ENCODE measurements at regions not wholly inside any gene's neighbourhood (a gene's known extent, or its start where the extent isn't known, plus 50 kb on each side); places are given as distances from the start of the nearest gene placed in this dataset.

DNA sequence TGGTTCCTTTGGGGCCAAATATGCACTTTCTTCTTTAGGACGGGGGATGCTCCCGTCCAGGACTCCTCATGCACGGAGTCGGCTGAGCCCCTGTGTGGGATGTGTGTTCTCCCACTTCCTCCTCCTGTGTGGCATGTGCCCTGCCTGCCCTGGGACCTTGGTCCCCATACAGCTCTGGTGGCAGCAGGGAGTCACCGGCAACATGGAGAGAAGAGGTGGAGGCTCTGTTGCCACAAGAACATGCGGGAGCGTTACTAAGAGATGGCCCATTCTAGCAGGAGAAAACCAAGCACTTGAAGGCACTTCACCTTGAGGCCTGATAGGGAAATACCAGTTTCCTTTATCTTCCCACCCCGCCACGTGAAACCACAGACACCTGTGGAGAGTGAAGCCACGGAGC, 98.0 kb downstream of the DDX1 start:
- ATAC-seq = no peak
- Histone ChIP-seq H3K4me1 (peaks cover 0 to 6% (median 0%) of the 10 kb centered on the region in 4 donors), H3K4me3 (no peak overlapping the region), H3K27me3 (no peaks in the 10 kb centered on the region), H3K27ac (no peak overlapping the region), H3K36me3 (no peaks in the 10 kb centered on the region), H3K9me3 (no peaks in the 10 kb centered on the region)
- TF ChIP-seq, protein P1, sequence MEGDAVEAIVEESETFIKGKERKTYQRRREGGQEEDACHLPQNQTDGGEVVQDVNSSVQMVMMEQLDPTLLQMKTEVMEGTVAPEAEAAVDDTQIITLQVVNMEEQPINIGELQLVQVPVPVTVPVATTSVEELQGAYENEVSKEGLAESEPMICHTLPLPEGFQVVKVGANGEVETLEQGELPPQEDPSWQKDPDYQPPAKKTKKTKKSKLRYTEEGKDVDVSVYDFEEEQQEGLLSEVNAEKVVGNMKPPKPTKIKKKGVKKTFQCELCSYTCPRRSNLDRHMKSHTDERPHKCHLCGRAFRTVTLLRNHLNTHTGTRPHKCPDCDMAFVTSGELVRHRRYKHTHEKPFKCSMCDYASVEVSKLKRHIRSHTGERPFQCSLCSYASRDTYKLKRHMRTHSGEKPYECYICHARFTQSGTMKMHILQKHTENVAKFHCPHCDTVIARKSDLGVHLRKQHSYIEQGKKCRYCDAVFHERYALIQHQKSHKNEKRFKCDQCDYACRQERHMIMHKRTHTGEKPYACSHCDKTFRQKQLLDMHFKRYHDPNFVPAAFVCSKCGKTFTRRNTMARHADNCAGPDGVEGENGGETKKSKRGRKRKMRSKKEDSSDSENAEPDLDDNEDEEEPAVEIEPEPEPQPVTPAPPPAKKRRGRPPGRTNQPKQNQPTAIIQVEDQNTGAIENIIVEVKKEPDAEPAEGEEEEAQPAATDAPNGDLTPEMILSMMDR (IDR thresholded peaks at IDR 0.05) = no peak
- TF ChIP-seq POLR2A (IDR thresholded peaks at IDR 0.05) = no peak
- intact Hi-C loops (cut with DNase I) = no loop called here
- DNase-seq = no peak
- WGBS (ENCODE audit: insufficient coverage, low coverage, low lambda C conversion rate, missing lambda C conversion rate) = 80% methylated on average over 5 of the region's 10 CpGs

DNA sequence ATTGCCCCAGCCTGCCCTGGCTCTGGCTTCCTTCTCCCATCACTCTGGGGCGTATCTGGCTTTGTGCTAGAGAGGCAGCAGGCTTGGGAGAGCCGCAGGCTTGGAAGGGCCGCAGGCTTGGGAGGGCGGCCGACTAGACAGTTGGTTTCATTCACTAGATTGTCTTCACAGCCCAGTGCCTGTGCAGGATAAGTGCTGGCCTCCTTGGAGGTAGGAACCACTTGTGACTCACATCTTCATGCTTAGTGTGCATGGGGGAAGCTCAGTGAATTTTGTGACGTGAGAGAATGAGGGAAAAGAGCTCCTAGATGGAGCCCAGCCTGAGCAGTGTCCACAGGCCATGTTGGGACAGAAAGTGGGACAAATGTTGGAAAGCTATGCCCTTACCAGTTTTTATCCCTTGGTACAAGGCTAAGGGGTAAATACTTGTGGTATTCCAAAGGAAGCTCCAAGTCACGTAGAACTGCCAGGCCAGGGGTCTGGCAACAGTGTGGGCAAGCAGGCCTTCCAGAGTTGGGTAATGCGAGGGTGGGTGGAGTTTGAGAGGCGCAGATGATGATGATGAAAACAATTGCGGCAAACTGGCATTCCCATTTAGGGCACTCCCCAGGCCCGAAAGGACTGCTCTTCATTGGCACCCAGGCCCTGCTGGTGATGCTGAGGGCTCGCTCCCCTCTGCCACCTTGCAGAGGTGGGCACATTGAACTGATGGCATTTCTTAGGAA, 100.1 kb downstream of the DDX1 start:
- DNase-seq (no peak), ATAC-seq (no peak)
- Histone ChIP-seq H3K27ac (no peak overlapping the region), H3K36me3 (no peaks in the 10 kb centered on the region), H3K27me3 (no peaks in the 10 kb centered on the region), H3K4me3 (no peak overlapping the region), H3K9me3 (no peaks in the 10 kb centered on the region), H3K4me1 (peaks cover 0 to 6% (median 0%) of the 10 kb centered on the region in 4 donors)
- WGBS (ENCODE audit: insufficient coverage, low coverage, low lambda C conversion rate, missing lambda C conversion rate) = 92% methylated on average over 10 of the region's 12 CpGs
- intact Hi-C loops (cut with DNase I) = no loop called here
- TF ChIP-seq, protein P1 (IDR thresholded peaks at IDR 0.05) = no peak
- TF ChIP-seq POLR2A (IDR thresholded peaks at IDR 0.05) = no peak

DNA sequence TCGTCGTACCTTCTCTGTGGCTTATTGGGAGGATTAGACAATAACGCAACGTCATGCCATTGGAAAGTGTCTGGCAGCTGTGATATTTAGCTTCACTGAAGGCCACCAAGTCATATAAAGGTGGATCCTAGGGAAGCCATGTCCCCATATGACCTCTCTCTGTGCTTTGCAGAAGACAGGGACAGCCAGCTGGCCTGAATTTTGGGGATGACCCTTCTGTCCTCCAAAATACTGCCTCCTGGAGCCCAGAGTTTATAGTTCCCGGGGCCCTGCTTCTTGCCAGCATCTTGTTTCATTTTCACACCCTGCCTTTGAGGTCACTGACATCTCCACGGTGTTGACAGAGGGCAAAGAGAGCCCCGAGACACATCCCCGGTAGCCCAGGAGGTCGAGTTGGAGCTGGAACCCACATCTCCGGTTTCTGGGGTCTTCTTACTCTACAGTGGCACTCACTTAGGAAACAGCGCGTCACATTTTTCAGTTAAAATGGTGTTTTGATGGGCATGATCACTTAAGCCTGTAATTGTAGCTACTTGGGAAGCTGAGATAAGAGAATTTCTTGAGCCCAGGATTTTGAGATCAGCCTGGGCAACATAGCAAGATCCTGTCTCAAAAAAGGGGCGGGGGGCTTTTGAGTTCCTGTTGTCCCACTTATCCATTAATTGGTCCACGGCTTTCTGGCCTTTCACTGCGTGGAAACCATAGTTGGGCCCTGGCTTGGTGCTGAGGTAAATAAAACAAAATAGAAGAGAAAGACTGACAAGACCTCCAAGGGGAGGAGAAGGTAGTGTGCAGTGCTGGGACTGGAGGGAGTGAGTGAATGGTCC, 101.1 kb downstream of the DDX1 start:
- Histone ChIP-seq H3K36me3 (no peaks in the 10 kb centered on the region), H3K4me1 (no peaks in the 10 kb centered on the region), H3K27me3 (no peaks in the 10 kb centered on the region), H3K4me3 (no peak overlapping the region), H3K27ac (no peak overlapping the region), H3K9me3 (no peaks in the 10 kb centered on the region)
- 73% methylated on average over 9 of the region's 15 CpGs for WGBS (ENCODE audit: insufficient coverage, low coverage, low lambda C conversion rate, missing lambda C conversion rate)
- intact Hi-C loops (cut with DNase I) = no loop called here
- DNase-seq (no peak), ATAC-seq (no peak)
- TF ChIP-seq, protein P1 (IDR thresholded peaks at IDR 0.05) = no peak
- no peak for TF ChIP-seq POLR2A (IDR thresholded peaks at IDR 0.05)

DNA sequence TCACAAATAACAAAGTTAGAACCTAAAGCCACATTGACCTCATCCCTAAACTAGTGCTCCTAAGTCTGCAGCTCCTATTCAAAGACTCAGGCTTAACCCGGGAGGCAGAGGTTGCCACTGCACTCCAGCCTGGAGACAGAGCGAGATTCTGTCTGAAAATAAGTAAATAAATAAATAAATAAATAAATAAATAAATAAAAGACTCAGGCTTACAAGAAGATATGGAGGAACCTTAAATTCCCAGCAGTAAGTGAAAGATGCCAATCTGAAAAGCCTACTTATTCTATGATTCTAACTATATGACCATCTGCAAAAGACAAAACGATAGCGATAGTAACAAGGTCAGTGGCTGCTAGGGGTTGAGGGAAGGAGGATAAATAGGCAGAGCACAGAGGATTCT, 101.7 kb downstream of the DDX1 start:
- Histone ChIP-seq H3K27me3 (no peaks in the 10 kb centered on the region), H3K4me1 (no peaks in the 10 kb centered on the region), H3K4me3 (no peak overlapping the region), H3K27ac (no peak overlapping the region), H3K36me3 (no peaks in the 10 kb centered on the region), H3K9me3 (no peaks in the 10 kb centered on the region)
- intact Hi-C loops (cut with DNase I) = no loop called here
- WGBS (ENCODE audit: insufficient coverage, low coverage, low lambda C conversion rate, missing lambda C conversion rate) = 94% methylated on average over 4 of the region's 4 CpGs
- DNase-seq (no peak), ATAC-seq (no peak)
- no peak for TF ChIP-seq POLR2A (IDR thresholded peaks at IDR 0.05)
- TF ChIP-seq, protein P1 (IDR thresholded peaks at IDR 0.05) = no peak

Measured in right lobe of liver (tissue), 6 donors.